SU-DHL-6 (cell line): ENCODE measurements at regions not wholly inside any gene's neighbourhood (a gene's known extent, or its start where the extent isn't known, plus 50 kb on each side); places are given as distances from the start of the nearest gene placed in this dataset.

ENCODE experiments used
- CTCF ChIP-seq: fragments of 200-600 bp; sonication (generic); IDR thresholded peaks from one replicate; pipeline ENCODE4 v1.5.1; 2017; ENCODE audit warnings: antibody characterized with exemption, mild to moderate bottlenecking, low read length, moderate library complexity; ENCODE audit not compliant: insufficient read depth, poor library complexity, severe bottlenecking
- EZH2phosphoT487 ChIP-seq: fragments of 200-600 bp; sonication (generic), shearing (Covaris generic); conservative IDR thresholded peaks from 2 replicates; pipeline ENCODE4 v1.6.1; 2018; ENCODE audit warnings: mild to moderate bottlenecking, antibody characterized with exemption, low read length, moderate library complexity, mixed read lengths

GRCh38 chr18:78825168-78825567 is 154.4 kb upstream of the SALL3 start:
- TF ChIP-seq CTCF (no peak), EZH2phosphoT487 (no peak)
